ENCODE measurements at regions not wholly inside any gene's neighbourhood (a gene's known extent, or its start where the extent isn't known, plus 50 kb on each side); places are given as distances from the start of the nearest gene placed in this dataset.

- TF ChIP-seq AEBP2 (tag by site-specific recombination; IDR thresholded peaks at IDR 0.05; ENCODE audit: borderline replicate concordance) (no peak), ZNF221 (tag by site-specific recombination; IDR thresholded peaks at IDR 0.05; ENCODE audit: borderline replicate concordance) (no peak), SALL2 (tag by site-specific recombination; IDR thresholded peaks at IDR 0.05; ENCODE audit: borderline replicate concordance) (no peak), ZNF274 (IDR thresholded peaks at IDR 0.05; ENCODE audit: low read length) (no peak), ZNF274 (tag by site-specific recombination; IDR thresholded peaks at IDR 0.05; ENCODE audit: borderline replicate concordance) (no peak), ZNF596 (tag by site-specific recombination; IDR thresholded peaks at IDR 0.05) (no peak), ZNF701 (tag by site-specific recombination; IDR thresholded peaks at IDR 0.05) (no peak), OVOL3 (tag by site-specific recombination; IDR thresholded peaks at IDR 0.05) (no peak)
Observed at GRCh38 chr7:96823274-96823673, 113.6 kb upstream of the SEM1 start (continued).

- Histone ChIP-seq H3K27ac (ENCODE audit: extremely low read depth, low read depth, low read length) (no peak overlapping the region), H3K4me3 (ENCODE audit: low read depth, low read length) (no peak overlapping the region), H3K9me3 (ENCODE audit: control insufficient read depth, insufficient read depth, low read depth, low read length) (no peaks in the 10 kb centered on the region), H3K36me3 (ENCODE audit: control insufficient read depth in 2 of 2, insufficient read depth in 1 of 2, low read length in 2 of 2) (no peaks in the 10 kb centered on the region), H3K4me1 (ENCODE audit: control insufficient read depth, insufficient read depth, low read length) (no peaks in the 10 kb centered on the region)
- TF ChIP-seq KLF8 (tag by site-specific recombination; IDR thresholded peaks at IDR 0.05) (no peak), ZNF518A (tag by site-specific recombination; conservative IDR thresholded peaks at IDR 0.05; ENCODE audit: low read depth) (no peak), ZNF785 (tag by site-specific recombination; IDR thresholded peaks at IDR 0.05) (no peak), ZNF514 (tag by site-specific recombination; IDR thresholded peaks at IDR 0.05) (no peak), ZBTB49 (tag by site-specific recombination; IDR thresholded peaks at IDR 0.05; ENCODE audit: low read depth) (no peak), ZNF521 (tag by site-specific recombination; IDR thresholded peaks at IDR 0.05) (no peak), ZNF404 (tag by site-specific recombination; IDR thresholded peaks at IDR 0.05) (no peak), SCRT1 (tag by site-specific recombination; IDR thresholded peaks at IDR 0.05; ENCODE audit: borderline replicate concordance) (no peak), ZNF146 (tag by site-specific recombination; IDR thresholded peaks at IDR 0.05) (no peak), ZNF202 (tag by site-specific recombination; IDR thresholded peaks at IDR 0.05; ENCODE audit: borderline replicate concordance) (no peak), ZNF350 (tag by site-specific recombination; IDR thresholded peaks at IDR 0.05) (no peak), GLIS2 (tag by site-specific recombination; IDR thresholded peaks at IDR 0.05) (no peak), ZBTB8A (tag by site-specific recombination; IDR thresholded peaks at IDR 0.05) (no peak), ZNF148 (tag by site-specific recombination; IDR thresholded peaks at IDR 0.05; ENCODE audit: borderline replicate concordance) (no peak), PRDM1 (tag by site-specific recombination; IDR thresholded peaks at IDR 0.05) (no peak), ZNF211 (tag by site-specific recombination; IDR thresholded peaks at IDR 0.05; ENCODE audit: low read depth) (no peak), ZSCAN5A (tag by site-specific recombination; IDR thresholded peaks at IDR 0.05) (no peak), GLI4 (tag by site-specific recombination; IDR thresholded peaks at IDR 0.05) (no peak)
- ChIA-PET CTCF (no interaction called here), POLR2A (no interaction called here)
Observed at GRCh38 chr7:96824686-96825085, 115.0 kb upstream of the SEM1 start.
